HG02885 (cell line): ENCODE measurements at regions not wholly inside any gene's neighbourhood (a gene's known extent, or its start where the extent isn't known, plus 50 kb on each side); places are given as distances from the start of the nearest gene placed in this dataset.

Source experiments
- ATAC-seq: cut with Tn5 transposase; IDR thresholded peaks from one replicate; pipeline ENCODE4 v1.9.1; 2021; ENCODE audit warnings: mild to moderate bottlenecking; ENCODE audit not compliant: unreplicated experiment, poor library complexity

- ATAC-seq = peak; percentile 40
Measured at GRCh38 chr2:75288760-75289159, 89.4 kb upstream of the TACR1 start.

DNA sequence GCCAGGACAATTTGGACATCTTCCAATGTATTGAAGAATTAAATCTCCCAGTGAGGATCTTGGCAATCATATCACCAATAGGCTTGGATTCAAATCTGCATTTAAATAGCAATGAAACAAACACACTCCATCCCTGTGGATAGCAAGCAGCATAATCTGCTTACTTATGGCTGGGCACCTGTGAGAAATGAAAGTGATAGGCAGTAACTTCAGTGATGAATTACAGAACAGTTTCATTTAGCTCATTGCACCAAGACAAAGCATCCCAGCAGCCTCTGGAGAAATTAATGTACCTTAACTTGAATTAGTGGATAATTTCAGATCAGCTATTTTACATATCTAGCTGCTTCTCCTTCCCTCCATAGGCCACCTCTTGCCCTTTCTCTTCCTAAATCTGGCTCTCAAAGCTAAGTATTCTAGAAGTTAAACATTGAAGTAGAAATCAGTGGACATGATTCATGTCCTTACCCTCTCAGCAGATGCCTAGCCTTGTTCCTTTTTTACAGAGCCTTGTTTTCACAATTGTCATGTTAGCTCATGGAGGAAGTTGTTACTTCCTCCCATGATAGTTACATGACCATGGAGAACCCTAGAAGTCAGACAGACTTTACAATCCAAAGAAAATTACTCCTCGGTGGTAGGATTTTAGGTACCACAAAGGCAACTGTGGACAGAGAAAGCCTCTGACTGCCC, 88.5 kb upstream of the TACR1 start:
- ATAC-seq = no peak

DNA sequence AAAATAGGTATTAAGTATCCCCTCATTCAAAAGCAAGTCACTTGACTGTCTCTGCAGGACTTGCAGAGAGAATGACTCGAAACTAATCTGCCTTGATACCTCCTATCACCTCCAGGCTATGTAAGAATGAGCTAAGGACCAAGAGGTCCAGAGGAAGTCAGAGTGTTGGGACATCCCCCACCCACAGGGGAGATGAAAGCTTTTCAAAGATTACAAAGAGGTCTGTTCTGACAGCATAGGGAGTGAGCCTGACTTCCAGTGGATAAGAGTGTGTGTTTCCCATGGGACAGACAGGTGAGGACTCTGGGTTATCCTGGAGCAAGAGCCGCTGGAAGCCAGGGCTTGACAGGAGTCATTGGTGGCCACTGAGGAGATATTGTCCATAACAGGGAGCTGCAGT, 85.0 kb upstream of the TACR1 start:
- peak; percentile 80 for ATAC-seq

GRCh38 chr2:75278821-75279379, 79.6 kb upstream of the TACR1 start:
- no peak for ATAC-seq

DNA sequence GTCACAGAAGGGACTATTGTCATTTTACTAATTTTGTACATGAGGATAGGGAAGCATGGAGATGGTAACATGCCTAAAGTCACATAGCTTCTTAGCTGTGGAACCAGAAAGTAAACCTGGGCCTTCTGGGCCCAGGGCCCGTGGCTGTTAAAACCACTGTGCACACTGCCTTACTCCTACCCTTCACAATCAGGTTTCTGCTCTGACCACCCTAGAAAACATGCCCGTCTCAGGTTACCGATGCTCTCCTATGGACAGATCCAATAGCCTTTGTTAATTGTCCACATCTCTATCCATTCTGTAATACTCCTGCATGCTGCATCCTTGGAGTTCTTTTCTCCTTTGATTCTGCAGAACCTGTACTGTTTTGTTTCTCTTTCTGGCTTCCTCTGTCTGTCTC, 79.0 kb upstream of the TACR1 start:
- no peak for ATAC-seq

DNA sequence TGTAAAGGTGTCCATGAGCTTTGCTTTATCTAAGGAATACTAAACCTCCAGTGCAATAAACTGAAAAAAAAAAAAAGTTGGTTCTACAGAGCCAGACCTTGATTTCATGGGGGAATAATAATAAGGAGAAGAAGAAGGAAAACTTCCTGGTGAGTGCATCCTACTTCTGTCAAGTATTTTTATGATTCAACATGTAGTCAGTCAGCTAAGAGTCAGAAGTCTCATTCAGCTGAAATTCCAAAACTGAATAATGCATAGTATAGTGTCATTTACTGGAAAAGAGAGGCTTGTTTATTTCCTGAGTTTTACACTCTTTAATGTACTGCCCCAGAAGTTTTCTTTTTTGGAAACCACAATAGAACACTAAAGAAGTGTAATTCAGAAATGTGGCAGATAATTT, 77.8 kb upstream of the TACR1 start:
- ATAC-seq = no peak

DNA sequence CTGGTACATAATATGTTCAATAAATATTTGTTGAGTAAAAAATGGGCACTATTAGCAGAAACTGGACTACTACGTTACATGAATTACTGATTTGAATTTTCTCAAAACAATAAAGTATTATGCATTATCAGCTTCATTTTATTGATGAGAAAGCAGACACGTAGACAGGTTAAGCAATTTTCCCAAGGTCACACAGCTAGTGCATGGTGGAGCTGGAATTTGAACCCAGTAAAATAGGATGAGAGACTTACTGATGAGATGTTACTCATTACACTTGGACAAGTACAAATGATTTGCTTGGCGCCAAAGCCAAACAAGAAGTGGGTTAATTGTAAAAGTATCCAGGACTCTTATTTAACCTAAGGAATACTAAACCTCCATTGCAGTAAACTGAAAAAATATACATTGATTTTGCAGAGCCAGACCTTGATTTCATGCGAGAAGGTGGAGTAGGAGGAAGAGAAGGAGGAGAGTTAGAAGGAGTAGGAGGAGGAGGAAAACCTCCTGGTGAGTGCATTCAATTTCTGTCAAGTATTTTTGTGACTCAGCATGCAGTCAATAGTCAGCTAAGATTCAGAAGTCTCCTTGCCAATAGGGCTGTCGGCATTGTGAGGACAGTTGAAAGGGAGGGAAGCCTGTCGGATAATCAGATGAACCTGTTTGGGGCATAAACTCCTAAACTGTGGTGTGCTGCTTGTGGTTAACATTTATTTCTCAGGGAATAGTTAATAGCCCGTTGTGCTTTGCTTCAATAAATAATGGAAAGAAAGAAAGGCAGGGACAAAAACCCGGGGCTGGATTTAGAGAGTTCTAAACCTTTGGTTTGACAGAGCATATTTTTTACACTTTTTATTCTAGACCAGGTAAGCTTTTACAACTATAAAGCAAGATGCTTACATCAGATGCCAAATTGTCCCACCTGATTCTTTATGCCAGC, 77.0 kb upstream of the TACR1 start:
- ATAC-seq = no peak

DNA sequence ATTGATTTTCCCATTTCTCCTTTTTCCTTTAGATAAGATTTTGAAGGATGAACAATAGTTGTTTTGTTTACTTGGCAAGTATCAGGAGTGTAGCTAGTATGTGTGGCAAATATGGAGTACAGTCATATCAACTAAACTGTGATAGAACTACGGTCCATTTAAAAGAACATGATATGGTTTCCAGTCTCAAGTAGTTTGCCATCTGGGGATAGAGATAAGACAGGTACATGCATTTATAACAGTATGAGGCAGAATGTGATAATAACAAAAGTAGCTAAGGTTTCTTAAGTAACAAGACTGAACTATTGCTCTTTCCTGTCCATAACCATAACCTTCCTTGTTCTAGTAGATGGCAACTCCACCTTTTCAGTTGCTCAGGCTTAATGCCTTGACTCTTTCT, 75.6 kb upstream of the TACR1 start:
- ATAC-seq = no peak

- no peak for ATAC-seq
Measured at GRCh38 chr2:75268112-75268511, 68.8 kb upstream of the TACR1 start.

DNA sequence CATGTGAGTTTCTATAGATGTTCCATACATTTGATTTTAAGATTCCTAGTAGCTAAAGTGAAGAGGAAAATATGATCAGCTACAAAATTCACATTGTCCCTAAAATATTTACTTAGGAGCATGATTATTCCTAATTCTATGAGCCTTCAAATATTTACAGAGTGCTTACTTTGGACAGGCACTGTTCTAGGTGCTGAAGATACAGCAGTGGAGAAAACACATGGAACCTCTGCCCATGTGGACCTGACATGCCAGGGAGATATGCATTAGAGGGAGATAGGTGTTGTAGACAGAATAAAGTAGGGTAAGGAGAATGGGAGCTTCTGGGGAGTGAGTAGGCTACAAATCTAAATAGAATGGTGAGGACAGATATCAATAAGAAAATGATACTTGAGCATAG, 62.6 kb upstream of the TACR1 start:
- no peak for ATAC-seq

DNA sequence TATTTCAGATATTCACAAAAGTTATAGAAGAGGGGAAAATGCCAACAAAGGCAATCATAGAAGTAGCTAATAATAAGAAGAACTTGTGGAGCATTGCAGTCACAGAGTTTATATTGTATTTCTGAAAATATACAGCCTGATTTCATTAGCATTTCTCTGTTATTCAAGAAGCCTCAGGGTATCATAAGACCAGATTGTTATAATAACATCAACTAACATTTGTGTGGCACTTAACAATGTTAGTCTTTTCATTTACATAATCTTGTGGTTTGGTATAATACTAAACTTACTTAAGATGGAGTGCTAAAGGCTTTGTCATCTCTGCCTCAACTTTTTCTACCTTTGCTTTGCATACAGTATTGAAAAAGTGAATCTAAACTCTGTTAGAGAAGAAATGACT, 61.6 kb upstream of the TACR1 start:
- ATAC-seq = no peak

DNA sequence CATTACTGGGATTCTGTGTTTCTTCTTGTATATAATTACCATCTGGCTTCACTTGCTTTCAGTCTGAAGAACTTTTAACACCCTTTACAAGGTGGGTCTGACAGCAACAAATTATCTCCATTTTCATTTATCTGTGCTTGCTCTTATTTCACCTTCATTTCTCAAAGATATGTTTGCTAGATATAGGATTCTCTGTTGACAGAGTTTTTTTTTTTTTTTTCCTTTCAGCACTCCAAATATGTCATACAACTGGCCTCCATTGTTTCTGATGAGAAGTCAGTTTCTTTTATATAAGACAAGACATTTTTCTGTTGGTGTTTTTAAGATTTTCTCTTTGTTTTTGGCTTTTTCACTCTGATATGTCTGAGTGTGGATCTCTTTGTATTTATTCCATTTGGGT, 59.3 kb upstream of the TACR1 start:
- ATAC-seq = no peak

- peak; percentile 38 for ATAC-seq
Measured at GRCh38 chr2:75256485-75256884, 57.2 kb upstream of the TACR1 start.

GRCh38 chr2:75253526-75253925, 54.2 kb upstream of the TACR1 start:
- ATAC-seq = no peak

- no peak for ATAC-seq
Measured at GRCh38 chr2:75251896-75252295, 52.6 kb upstream of the TACR1 start.
